Spleen (tissue), 11 donors: ENCODE measurements at regions not wholly inside any gene's neighbourhood (a gene's known extent, or its start where the extent isn't known, plus 50 kb on each side); places are given as distances from the start of the nearest gene placed in this dataset.
"Not testable (repeated sequence)": the region's sequence is repeated elsewhere in the genome, so short reads cannot be mapped to it uniquely, and the experiment has no call there.

Experiments
- DNase-seq: peaks from one replicate; pipeline ENCODE4 v3.0.0-alpha.2; 2020
- H3K27ac ChIP-seq, 8 donors: fragments of 200-600 bp; sonication (generic) in 7 of 8; 1 replicate in 4 of 8; 2 replicates in 4 of 8; pipeline versions ENCODE4 v1.5.0 to v1.8.0; 2016 to 2021; ENCODE audit warnings: inconsistent platforms in 4 of 8, mild to moderate bottlenecking in 4 of 8, moderate library complexity in 1 of 8
- H3K27me3 ChIP-seq, 7 donors: fragments of 200-600 bp; sonication (generic) in 6 of 7; replicated peaks in 1 of 7; 1 replicate in 4 of 7; 2 replicates in 3 of 7; pipeline versions ENCODE4 v1.5.0 to v1.8.0; 2016 to 2021; ENCODE audit warnings: inconsistent platforms in 3 of 7, mild to moderate bottlenecking in 1 of 7
- H3K36me3 ChIP-seq, 6 donors: fragments of 200-600 bp; sonication (generic) in 5 of 6; 1 replicate in 4 of 6; 2 replicates in 2 of 6; pipeline versions ENCODE4 v1.5.0 to v1.8.0; 2016 to 2021; ENCODE audit warnings: inconsistent platforms in 2 of 6
- H3K4me1 ChIP-seq, 6 donors: fragments of 200-600 bp; sonication (generic) in 5 of 6; 1 replicate in 3 of 6; 2 replicates in 3 of 6; pipeline versions ENCODE4 v1.5.0 to v1.8.0; 2016 to 2021; ENCODE audit warnings: inconsistent platforms in 3 of 6
- H3K4me3 ChIP-seq, 8 donors: fragments of 200-600 bp; sonication (generic) in 7 of 8; 1 replicate in 4 of 8; 2 replicates in 4 of 8; pipeline versions ENCODE4 v1.5.0 to v1.8.0; 2016 to 2021; ENCODE audit warnings: inconsistent platforms in 4 of 8, mild to moderate bottlenecking in 4 of 8, moderate library complexity in 2 of 8
- H3K9me3 ChIP-seq, 8 donors: fragments of 200-600 bp; sonication (generic) in 7 of 8; 1 replicate in 4 of 8; 2 replicates in 4 of 8; pipeline versions ENCODE4 v1.5.0 to v1.8.0; 2016 to 2021; ENCODE audit warnings: inconsistent platforms in 4 of 8
- CTCF ChIP-seq, 11 experiments: fragments of 200-600 bp in 7 of 11; fragments of 450-650 bp in 4 of 11; sonication (generic) in 4 of 11; IDR thresholded peaks in 8 of 11; conservative IDR thresholded peaks in 3 of 11; 1 replicate in 7 of 11; 2 replicates in 4 of 11; pipeline versions ENCODE4 v1.4.0 to v1.8.0; 2016 to 2021; ENCODE audit warnings: antibody characterized with exemption in 11 of 11, inconsistent platforms in 4 of 11, mild to moderate bottlenecking in 1 of 11
- POLR2A ChIP-seq, 3 donors: fragments of 450-650 bp; IDR thresholded peaks; one replicate each; pipeline ENCODE4 v1.5.1; 2017; ENCODE audit warnings: antibody characterized with exemption in 3 of 3, mild to moderate bottlenecking in 1 of 3
- POLR2AphosphoS5 ChIP-seq, 3 donors: sonication (generic); formaldehyde crosslinking; IDR thresholded peaks; one replicate each; pipeline ENCODE4 v1.5.1; 2017; ENCODE audit warnings: antibody characterized with exemption in 3 of 3
- WGBS, 5 donors: extraction: QIAGEN DNeasy Blood & Tissue Kit in 3 of 5; methylation state at CpG; one replicate each; pipeline versions ENCODE4 v1.1.5 to v1.1.7; 2013 to 2018; 5-methylcytosine and 5-hydroxymethylcytosine counted together
- intact Hi-C: fragments of 100-400 bp; cut with DNase I; formaldehyde crosslinking; loops from one replicate; pipeline ENCODE4 v1.15.0; 2023; ENCODE audit warnings: low total_unique reads
- donor health status: healthy with polysubstance abuse.
- donor health status: DM: no; HTN: no; CAD: no; lungs with moderate emphysema.
- donor health status: DM: no; HTN: no; CAD: no.
- donor health status: Bipolar disorder and iron deficiency.
- donor health status: healthy.
- donor health status: DM: no; HTN: no; CAD: no.
- donor health status: DM: yes; HTN: yes; CAD: no.

DNA sequence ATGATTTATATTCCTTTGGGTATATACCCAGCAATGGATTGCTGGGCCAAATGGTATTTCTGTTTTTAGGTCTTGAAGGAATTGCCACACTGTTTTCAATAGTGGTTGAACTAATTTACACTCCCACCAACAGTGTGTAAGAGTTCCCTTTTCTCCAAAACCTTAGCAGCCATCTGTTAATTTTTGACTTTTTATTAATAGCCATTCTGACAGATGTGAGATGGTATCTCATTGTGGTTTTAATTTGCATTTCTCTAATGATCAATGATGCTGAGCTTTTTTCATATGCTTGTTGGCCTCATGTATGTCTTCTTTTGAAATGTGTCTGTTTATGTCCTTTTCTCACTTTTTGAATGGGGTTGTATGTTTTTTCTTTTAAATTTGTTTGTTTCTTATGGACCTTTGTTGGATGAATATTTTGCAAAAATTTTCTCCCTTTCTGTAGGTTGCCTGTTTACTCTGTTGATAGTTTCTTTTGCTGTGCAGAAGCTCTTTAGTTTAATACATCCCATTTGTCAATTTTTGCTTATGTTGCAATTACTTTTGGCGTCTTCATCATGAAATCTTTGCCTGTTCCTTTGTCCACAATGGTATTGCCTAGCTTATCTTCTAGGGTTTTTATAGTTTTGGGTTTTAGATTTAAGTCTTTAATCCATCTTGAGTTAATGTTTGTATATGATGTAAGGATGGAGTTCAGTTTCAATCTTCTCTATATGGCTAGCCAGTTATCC, 119.7 kb upstream of the XIRP2 start:
- Histone ChIP-seq H3K4me3 (no peak overlapping the region), H3K27me3 (no peaks in the 10 kb centered on the region), H3K27ac (no peak overlapping the region), H3K4me1 (no peaks in the 10 kb centered on the region), H3K36me3 (no peaks in the 10 kb centered on the region), H3K9me3 (peaks cover 0 to 14% (median 8%) of the 10 kb centered on the region in 8 donors)
- 41 to 90% (median 83%) methylated on average over 1 of the region's 1 CpG for WGBS, 5 donors
- DNase-seq = no peak
- TF ChIP-seq CTCF (IDR thresholded peaks at IDR 0.05 in 8 of 11, conservative IDR thresholded peaks at IDR 0.05 in 3 of 11) = no peak
- no peak for TF ChIP-seq POLR2A (IDR thresholded peaks at IDR 0.05)
- no peak for TF ChIP-seq POLR2AphosphoS5 (IDR thresholded peaks at IDR 0.05)
- intact Hi-C loops = no loop called here

- H3K27ac ChIP-seq, intact Hi-C loops, H3K4me1 ChIP-seq, H3K27me3 ChIP-seq, H3K36me3 ChIP-seq, DNase-seq, H3K4me3 ChIP-seq: not testable (repeated sequence)
- peaks cover 0 to 14% (median 8%) of the 10 kb centered on the region in 8 donors for H3K9me3 ChIP-seq
- WGBS, 5 donors = 82 to 92% (median 89%) methylated on average over 13 of the region's 13 CpGs
Observed at GRCh38 chr2:166766769-166767322, 121.4 kb upstream of the XIRP2 start.

DNA sequence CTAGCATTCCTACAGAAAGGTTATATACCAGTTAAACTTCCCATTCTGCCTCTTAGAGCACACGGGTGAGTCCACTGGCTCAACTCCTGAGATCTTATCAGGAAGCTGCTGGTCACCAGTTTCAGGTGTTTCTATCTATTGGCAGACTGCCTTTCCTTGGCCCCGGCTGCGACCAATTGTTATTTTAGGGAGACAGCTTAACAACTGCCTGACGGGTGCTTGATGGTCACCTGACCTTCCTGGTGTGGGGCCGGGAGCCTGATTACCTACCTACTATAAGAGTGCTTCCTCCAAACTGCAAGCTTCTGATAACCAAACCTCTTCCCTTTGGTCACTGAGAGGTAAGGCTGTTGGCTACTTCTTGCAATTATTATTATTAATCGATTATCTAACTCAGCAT, 122.1 kb upstream of the XIRP2 start:
- Histone ChIP-seq H3K4me3 (no peak overlapping the region), H3K4me1 (no peaks in the 10 kb centered on the region), H3K36me3 (no peaks in the 10 kb centered on the region), H3K27ac (no peak overlapping the region), H3K27me3 (no peaks in the 10 kb centered on the region), H3K9me3 (peaks cover 0 to 19% (median 8%) of the 10 kb centered on the region in 8 donors)
- TF ChIP-seq POLR2AphosphoS5 (IDR thresholded peaks at IDR 0.05) = no peak
- no peak for TF ChIP-seq CTCF (IDR thresholded peaks at IDR 0.05 in 8 of 11, conservative IDR thresholded peaks at IDR 0.05 in 3 of 11)
- no peak for TF ChIP-seq POLR2A (IDR thresholded peaks at IDR 0.05)
- WGBS, 5 donors = 72 to 83% (median 79%) methylated on average over 6 of the region's 6 CpGs
- no peak for DNase-seq
- intact Hi-C loops = no loop called here

DNA sequence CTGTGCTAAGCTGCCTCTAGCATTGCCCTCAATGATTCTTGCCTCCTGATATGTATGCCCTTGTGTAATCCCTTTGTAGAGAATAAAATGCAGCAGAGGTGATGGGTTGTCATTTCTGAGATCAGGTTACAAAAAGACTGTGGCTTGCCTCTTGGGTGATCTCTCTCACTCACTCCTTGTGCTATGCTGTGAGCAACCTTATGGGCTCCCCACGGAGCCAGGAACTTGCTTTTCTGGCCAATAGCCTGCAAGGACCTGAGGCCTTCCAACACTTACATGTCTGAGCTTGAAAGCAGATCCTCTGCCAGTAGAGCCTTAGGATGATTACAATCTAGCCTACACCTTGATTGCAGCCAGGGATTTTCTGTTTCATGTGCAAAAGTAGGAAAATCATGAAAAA, 123.1 kb upstream of the XIRP2 start:
- 55 to 76% (median 64%) methylated on average over 1 of the region's 1 CpG for WGBS, 5 donors

More for the DNA sequence above, 123.1 kb upstream of the XIRP2 start:
- no peak for TF ChIP-seq CTCF (IDR thresholded peaks at IDR 0.05 in 8 of 11, conservative IDR thresholded peaks at IDR 0.05 in 3 of 11)
- no peak for TF ChIP-seq POLR2AphosphoS5 (IDR thresholded peaks at IDR 0.05)
- no peak for TF ChIP-seq POLR2A (IDR thresholded peaks at IDR 0.05)
- intact Hi-C loops = no loop called here
- no peak overlapping the region for H3K4me3 ChIP-seq
- H3K9me3 ChIP-seq = peaks cover 0 to 19% (median 7%) of the 10 kb centered on the region in 8 donors
- H3K27me3 ChIP-seq = no peaks in the 10 kb centered on the region
- H3K36me3 ChIP-seq = no peaks in the 10 kb centered on the region
- H3K27ac ChIP-seq = no peak overlapping the region
- no peaks in the 10 kb centered on the region for H3K4me1 ChIP-seq
- DNase-seq = no peak
